Right kidney (tissue), 1 donor: ENCODE measurements at regions not wholly inside any gene's neighbourhood (a gene's known extent, or its start where the extent isn't known, plus 50 kb on each side); places are given as distances from the start of the nearest gene placed in this dataset.
A peak's percentile ranks its signal among the peaks of the same experiment; 100 is the strongest.

Source experiments
- DNase-seq: peaks from one replicate; pipeline ENCODE4 v3.0.0-alpha.2; 2016

- no peak for DNase-seq
Measured at GRCh38 chr3:102605153-102605552, 170.3 kb downstream of the ZPLD1 start.

DNA sequence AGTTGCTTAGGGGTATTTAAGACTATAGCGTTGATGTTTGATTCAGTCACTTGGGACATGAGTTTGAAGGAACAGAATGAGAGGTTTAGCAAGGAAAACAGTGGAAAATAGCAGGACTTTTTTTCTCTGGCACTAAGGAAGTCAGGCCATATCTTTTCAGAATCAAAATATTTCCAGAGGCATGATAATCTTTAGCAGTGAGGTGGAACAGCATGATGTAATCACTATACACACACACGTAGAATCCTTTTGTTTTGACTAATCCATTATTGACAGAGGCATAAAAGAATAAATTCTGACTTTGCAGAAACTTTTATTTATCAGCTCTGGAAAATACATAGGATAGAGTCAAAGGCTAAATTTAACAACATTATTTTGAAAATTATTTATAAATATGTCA lies 174.1 kb downstream of the ZPLD1 start:
- DNase-seq: no peak

GRCh38 chr3:102614021-102614569 lies 179.3 kb downstream of the ZPLD1 start:
- no peak for DNase-seq

DNA sequence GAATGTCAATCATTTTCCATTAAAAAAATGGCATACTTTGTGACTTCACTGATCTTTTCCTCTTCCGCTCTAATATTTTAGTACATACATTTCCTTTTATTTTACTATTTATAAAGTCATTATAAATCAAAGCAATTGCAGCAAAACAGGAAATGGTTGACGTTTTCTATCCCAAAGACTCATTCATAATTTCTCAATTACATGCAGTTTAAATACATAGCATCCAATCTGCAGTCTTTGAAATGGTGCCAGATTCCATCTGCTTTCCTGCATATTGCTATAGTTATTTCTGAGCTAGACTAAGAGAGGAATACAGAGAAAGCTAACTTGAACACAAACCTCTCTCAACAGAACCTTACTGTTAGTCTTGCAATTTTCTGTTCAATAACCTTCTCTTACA lies 179.8 kb downstream of the ZPLD1 start:
- no peak for DNase-seq

GRCh38 chr3:102617381-102617780 lies 182.6 kb downstream of the ZPLD1 start:
- DNase-seq: no peak

GRCh38 chr3:102619361-102619760 lies 184.5 kb downstream of the ZPLD1 start:
- no peak for DNase-seq

GRCh38 chr3:102629943-102630342 lies 195.1 kb downstream of the ZPLD1 start:
- DNase-seq: no peak

DNA sequence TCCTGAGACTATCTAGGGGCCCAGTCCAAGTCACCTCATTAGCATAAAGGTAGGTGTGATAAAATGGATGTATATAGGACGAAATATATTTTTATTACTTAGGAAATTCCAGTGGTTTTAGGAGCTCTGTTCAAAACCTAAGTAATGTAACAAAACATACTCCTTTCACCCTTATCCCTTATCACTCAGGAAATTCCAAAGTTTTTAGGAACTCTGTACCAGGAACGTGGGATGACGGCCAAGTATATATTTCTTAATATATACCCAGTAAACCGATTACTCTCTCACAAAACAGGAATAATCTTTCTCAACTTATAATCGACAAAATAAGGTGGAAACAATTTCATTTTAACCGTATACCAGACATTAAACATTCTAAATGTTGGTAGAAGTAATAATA lies 195.7 kb downstream of the ZPLD1 start:
- DNase-seq: no peak

DNA sequence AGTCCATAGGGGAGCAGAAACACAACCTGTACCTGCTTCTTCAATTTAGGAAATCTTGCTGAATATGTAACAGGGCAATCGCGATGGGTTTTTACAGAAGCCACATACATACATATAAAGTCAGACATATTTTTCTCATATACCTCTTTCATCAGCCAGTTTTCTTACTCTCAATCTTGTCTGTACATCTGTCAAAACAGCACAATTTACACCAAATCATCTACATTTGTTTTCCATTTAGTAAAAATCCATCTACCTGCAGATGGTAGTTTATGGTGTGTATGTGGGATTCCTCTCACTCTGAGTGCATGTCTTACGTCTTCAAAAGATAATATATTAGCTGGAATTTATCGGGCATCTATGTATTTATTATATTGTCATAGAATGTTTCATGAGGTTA lies 208.7 kb downstream of the ZPLD1 start:
- DNase-seq: no peak

DNA sequence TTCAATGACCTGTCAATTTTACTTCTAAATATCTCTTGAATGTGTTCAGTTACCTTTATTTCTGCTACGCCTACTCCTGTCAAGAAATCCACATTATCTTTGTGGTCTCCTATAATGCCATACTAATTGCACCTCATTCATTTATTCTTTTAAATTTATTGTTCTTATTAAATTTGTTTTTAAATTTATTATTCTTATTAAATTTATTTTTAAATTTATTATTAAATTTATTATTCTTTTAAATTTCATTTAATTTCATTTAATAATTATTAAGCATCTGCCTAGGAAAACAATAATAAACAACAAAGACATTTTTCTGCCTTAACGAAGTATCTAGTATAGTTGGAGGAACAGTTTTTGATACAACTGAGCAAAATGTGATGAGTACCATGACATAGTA lies 211.7 kb downstream of the ZPLD1 start:
- DNase-seq: no peak

- no peak for DNase-seq
Measured at GRCh38 chr3:102660653-102661052, 225.8 kb downstream of the ZPLD1 start.

DNA sequence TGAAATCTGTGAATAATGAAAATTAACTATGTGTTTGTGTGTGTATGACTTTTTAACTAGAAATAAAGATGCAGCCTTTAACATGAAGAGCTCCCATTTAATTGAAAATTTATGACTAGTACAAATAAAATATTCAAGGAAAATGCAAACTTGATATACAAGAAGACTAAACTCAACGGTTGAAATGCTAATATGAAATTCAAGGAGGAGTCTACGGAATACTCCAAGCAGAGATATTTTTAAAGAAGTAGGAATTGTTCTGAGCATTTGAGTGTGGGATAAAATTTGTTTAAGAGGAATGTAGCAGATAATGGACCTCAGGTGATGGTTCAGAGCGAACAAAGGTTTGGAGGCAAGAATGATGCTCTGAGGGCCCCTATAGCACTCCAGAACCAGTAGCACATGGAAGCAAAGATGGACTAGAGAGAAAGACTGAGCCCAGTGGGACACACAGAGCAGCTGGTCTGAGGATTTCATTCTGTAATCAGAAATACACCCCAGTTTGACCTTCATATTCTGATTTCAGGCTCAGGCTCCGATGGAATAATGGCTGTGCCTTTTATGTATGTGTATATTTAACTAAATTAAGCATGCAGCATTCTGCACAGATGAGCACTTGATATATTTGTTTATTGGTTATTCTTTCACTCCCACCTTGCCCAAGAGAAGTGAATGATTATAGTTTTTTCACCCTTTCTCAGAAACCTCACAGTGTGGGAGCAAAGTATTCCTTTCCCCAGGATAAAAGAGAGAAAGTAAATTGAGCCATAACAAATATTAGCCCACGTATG lies 227.1 kb downstream of the ZPLD1 start:
- DNase-seq: no peak

DNA sequence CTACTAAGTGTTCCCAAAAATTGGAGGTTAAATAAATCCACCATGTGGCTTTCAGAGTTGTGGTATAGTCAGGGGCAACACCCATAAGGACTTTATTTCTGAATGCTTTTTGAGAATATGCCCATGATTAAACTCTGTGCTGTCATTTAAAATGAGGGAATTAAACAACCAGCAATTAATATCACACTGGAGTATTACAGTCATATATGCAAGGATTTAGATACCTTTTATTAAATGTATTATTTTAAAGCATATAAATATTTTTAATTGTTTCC lies 227.6 kb downstream of the ZPLD1 start:
- no peak for DNase-seq

DNA sequence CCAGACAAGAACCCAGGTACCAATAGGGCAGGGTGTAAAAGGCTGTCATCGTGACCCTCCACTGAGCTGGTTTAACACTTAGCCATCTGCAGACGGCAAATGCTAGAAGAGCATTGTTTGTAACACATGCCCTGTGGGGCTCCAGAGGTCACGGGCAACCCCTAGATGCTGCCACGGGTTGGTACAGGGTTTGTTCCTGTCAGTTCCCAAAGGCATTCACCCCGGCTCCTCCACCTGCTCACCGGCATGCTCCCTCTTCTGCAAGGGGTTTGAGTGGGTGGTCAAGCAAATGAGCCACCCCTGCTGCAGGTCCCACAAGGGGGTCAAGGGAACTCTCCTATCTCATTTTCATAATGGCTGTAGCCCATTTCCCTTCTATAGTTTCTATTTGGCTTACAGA lies 229.3 kb downstream of the ZPLD1 start:
- no peak for DNase-seq

DNA sequence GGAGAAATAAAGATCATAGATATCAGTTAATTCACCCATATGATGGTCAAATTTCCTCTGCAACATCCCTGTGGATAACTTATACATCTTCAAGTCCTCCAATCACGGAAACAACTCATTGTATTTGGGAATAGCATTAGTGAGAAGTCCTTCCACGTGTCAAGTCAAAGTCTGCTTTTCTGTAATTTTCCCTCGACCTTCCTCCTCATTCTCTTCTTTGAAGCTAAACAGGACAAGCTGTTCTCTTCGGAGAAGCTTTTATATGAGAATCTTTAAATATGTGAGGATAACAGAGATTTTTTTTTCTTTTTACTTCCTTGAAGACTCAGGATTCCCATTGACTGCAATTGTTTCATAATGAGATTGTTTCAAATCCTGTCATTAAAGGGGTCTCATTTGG lies 230.4 kb downstream of the ZPLD1 start:
- DNase-seq: no peak

GRCh38 chr3:102668247-102668646 lies 233.4 kb downstream of the ZPLD1 start:
- no peak for DNase-seq

DNA sequence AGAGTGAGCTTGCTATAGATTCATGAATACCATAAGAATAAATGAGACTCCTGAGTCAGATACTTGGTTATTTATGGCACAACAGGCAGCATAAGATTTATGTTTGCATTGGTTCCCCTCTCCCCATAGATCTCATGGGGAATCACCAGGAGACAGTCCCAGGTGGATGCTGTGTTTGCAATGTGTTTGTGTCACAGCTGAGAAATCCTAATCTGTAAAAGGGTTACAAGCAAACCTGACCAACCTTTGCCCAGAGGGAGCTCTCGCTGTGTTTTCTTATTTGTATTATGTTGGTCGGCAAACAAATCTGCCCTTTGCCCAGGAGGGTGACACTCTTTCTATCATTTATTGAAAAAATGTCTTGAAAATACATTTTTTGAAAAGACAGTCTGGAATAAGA lies 236.2 kb downstream of the ZPLD1 start:
- DNase-seq: no peak

DNA sequence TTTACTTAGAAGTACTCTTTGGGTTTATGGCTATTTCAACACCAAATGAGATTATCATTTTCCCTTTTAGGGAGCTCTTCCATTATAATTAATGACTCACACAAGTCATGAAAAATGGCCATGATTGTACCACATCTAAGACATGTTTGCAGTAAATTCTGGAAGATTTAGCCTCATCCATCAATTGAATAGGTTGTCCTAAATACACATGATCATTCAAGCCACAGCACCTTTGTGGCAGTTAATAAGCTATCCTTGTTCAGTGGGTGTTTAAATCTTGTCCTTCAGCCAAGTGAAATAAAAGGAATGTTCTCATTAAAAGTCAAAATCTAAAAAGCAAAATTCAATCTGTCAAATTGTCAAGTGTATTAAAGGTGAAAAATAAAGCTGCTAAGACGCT lies 237.5 kb downstream of the ZPLD1 start:
- no peak for DNase-seq

DNA sequence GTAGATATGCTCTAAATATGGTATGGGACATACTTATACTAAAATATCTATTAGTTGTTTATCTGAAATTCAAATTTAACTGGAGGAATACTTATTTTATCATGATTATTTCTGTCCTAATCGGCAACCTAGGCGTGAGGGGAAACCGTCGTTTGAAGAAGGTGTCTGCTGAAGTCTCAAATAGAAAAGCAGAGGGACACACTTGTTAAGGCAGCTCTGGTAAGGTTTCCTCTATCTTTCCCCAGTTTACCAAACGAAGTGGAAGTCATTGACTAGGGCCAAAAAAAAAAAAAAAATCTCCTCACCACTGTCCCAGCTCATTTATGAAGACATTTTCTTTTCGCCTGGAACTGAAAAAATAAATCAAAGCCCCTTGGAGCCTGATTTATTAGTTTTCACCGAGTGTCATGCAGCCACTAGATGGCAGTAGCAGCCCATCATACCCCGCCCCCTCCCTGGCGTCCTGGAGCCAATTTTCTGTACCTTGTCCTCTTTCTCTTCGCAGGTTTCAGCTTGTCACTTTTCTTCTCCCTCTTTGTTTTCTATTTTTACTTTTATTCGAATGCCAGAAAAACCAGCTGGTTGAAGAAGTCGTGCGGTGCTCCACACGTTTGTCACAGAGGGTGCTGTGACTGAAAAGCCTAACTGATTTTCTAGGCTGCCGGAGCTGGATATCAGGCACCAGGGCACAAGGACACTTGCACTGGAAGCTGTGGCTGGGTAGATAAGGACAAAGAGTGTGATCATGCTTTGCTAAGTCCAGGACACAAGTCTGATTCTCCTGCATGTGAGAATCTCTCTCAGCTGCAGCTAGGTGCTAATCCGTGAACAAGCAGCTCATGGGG lies 238.7 kb downstream of the ZPLD1 start:
- DNase-seq: peak; percentile 80

DNA sequence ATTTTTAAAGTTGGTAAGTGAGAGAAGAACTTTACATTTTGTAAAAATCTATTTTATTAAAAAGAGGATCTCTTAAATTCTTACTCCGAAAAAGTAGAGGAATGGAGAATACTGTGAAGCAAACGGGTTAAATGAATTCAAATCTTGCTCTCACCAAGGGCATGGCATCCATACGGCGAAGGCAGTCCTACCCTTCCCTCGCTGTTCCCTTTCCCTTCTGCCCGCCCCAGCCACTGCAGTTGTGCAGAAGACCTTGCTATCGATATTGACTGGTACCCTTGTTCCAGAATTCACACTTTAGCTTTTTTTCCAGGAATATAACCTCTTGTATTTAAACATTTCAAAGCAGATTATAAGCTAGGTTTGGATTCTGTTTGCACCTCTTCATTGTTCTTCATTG lies 239.5 kb downstream of the ZPLD1 start:
- no peak for DNase-seq

DNA sequence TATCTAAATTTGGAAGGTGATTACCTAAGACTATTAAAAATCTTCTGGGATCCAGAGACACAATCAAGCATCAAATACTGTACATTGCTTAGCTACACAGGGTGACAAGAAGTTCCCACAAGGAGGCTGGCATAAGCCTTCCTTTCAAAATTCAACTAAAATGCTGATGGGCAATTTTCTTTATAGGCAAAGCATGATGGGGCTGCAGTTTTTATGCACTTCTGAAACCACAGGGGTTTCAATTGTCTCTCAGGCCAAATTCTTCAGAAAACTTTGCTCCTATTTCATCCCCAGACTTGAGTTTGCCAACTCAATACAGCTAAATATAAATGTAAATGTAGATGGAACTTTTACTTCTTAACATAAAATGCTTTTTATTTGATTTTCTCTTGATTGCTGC lies 241.6 kb downstream of the ZPLD1 start:
- DNase-seq: no peak

- DNase-seq: peak; percentile 13
Measured at GRCh38 chr3:102682741-102683140, 247.9 kb downstream of the ZPLD1 start.

- DNase-seq: no peak
Measured at GRCh38 chr3:102686792-102687191, 252.0 kb downstream of the ZPLD1 start.
